ENCODE measurements at regions not wholly inside any gene's neighbourhood (a gene's known extent, or its start where the extent isn't known, plus 50 kb on each side); places are given as distances from the start of the nearest gene placed in this dataset.

DNA sequence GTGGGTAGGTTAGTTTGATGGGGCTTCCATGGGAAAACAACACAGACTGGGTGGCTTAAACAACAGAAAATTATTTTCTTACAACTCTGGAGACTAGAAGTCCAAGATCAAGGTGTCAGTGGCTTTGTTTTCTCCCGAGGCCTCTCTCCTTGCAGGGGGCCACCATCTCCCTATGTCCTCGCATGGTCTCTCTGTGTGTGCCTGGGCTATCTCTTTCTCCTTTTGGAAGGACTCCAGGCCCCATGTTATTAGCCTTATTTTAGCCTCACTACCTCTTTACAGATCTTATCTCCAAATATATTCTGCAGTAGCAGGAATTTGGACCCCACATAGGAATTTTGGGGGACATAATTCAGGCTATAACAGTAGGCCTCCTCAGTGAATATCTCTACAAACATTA lies 372.7 kb upstream of the FAT3 start:
- no peak for DNase-seq

DNA sequence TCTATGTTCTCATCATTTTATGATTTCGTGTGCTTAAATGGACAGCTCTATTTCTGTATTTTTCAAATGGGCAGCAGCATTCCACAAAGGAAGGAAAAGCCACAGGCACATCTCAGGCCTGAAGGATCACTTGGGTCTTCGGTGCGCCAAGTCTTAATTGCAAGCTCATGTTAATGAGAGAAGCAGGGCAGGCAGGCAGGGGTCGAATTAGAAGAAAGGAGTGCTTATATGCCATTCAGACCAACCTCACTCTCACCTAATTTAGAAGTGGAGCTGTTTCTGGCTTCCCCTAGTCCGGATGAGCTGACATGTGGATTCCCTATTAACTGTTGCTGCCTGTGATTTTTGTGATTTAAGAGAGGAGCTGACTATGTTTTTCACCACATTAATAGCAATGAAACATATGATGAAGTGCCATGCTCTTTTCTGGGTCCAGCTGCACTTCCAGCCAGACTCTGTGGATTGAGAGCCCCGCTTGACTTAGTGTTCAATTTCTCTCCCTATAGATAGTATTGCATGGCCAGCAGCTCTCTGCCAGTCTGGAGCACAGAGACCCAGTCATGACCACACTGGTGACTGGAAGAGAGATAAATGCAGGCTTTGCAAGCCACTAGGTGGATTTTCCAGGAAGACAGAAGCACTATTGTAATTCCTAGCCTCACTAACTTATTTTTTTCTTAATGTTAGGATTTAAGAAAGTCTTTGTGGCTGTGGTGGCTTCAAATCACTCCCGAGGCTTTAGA lies 373.9 kb upstream of the FAT3 start:
- no peak for DNase-seq

DNA sequence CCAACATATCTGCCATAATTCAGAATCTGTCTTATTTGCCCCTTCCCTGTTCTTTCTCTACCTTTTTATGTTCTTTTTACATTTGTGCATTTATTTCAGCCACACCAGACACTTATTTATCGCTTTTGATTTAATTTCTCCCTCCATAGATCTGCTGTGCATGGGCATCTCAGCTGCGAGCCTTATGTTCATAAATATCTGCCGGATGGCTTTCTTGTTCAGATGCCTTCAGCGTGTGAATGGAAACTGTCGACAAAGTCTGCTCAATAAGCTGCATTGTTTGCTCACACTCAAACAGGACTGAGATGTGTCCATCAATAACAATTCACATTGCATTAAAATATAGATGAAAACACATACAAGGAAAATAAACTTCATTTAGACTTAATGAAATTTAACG lies 374.6 kb upstream of the FAT3 start:
- DNase-seq: no peak

DNA sequence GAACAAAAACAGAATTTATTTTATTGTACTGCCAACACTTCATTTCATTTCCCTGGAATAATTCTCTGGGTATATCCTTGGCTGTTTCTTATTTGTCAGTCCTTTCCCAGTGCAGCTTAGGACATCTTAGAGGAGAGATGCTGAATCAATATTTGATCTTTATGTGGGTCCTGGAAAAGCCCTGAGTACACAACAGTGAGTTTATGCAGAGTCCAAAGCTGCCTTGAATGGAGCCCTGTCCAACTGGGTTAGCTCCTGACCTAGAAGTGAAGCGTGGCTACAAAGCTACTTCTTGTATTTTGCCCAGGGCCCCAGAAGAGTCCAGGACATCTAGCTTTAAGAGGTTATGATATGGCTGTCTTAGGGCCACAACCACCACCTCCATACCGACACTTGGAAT lies 378.0 kb upstream of the FAT3 start:
- DNase-seq: no peak

DNA sequence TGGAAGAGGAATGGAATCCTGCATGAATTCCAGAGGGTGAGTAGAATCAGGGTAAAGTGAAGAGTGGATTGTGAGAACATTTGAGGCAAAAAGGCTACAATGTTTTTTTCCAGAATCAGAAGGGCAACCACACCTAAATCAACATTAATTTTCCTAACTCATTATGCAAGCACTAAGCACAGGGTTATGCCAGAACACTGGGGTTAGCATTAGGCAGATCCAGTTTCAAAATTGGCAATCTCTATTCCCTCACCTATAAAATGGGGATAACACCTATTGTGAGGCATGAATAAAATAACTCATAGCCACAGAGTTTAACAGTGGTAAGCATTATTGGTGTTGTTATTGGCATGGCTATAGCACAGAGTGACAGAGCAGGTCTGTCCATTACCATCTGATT lies 378.6 kb upstream of the FAT3 start:
- DNase-seq: no peak

DNA sequence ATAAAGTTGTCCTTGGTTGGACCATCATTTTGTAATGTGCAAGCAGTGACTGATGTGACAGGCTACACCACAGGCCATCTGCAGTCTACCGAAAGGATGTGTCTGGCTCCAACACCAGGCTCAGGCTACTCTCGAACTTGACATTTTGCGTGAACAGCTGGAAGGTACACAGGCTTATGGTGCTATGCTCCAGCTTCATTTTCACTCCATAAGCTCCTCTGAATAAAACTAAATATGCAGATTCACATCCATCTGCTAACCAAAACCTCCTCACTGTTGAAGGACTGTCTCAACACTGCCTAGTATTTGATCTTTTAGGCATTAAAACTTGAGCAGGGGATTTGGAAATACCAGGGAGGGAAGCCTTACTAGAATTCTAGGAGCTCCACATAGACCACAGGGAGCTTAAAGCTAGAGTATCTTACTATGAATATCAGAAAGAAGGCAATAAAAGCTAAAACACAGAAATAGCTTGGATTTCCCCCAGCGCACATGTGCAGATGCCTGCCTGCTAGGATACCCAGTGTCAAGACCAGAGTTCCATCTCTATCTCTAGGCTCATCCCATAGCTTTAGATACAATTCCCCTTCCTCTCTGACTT lies 383.9 kb upstream of the FAT3 start:
- no peak for DNase-seq

DNA sequence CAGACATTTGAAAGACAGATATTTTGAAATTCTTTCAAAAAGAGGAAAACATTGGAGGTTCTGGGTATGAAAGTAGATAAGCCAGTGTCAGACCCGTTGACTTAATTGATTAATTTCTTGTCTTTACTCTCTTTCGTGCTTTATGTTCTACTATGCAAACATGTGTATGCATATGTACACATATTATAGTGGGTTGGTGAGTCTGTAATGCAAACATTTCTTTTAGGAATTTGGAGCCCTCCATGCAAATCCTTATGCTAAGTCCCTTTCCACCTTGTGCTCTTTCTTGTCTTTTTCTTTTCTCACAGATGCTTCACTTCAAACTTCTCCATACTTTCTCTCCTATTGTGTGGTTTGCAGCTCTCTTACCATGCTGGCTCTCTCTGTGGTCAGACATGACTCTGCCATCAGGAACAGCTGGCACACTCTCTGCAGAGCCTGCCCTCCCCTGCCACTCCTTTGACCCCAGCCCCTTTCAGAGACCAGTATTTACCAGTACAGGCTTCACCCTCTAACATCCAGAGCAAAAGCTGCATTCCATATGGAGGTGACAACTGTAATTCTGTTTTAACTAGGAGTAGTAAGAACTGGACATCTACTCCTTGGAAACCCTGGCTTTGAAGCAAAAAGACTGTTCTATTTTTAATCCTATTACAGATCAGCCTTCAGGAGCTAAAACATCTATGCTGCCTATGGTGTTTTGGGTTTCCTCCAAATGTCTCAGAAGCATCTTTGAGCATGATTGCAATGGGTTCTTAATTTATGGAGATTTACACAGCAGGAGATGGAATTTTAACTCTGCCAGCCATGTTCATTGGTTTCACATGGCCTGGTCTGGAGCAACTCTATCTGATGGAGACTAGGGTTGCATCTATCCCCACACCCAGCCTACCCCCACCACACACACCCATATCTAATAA lies 386.9 kb upstream of the FAT3 start:
- DNase-seq: no peak

DNA sequence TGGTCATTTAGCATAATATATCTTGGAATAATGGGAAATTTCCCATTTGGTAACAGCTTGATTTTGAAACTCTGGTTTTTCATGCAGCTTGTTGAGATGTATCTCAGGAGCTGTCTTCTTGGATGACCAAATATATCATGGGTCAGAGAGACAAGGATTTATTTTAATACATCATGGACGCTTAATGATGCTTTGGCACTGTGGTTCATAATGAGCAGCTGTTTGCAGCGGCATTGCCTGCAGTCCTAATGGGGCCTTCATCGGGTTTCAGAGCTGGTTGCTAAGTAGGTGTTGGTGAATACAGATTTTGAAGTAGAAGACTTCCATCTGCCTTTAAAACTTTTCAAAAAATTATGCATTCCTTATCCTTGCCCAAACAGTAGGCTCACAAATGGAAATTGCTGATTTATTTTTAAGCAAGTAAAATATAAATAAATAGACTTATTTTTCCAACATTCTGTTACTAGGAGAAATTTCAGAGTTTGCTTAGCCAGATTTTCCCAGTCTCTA lies 389.5 kb upstream of the FAT3 start:
- no peak for DNase-seq

DNA sequence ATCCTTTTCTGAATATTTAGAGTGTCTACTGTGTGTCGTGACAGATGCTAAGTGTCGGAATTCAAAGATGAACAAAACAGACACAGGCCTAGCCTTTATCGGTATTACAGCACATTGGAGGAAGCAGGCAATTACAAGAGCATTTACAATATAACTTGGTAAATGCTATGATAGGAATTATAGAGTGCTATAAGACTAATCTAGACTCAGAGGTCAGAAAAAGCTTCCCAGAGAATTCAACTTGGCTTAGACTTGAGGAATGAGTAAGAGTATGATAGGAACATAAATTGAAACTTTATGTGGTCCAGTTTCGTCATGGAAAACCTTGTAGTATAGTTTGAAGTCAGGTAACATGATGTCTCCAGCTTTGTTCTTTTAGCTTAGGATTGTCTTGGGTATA lies 395.7 kb upstream of the FAT3 start:
- no peak for DNase-seq

DNA sequence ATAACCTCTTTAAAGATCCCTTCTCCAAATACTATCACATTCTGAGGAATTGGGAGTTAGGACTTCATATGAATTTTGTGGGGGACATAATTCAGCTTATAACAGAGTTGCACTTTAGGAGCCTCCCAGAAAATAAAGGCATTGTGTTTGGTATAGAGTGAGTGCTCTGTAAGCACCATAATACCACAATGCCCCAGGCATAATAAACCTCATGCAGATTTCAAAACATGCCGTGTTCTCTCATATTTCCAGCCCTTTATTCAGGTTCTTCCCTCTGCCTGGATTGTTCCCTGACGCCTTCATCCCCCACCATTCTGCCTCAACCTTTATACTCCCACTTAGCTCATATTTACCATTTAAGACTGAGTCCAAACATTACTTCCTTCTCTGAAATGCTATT lies 398.8 kb upstream of the FAT3 start:
- no peak for DNase-seq

DNA sequence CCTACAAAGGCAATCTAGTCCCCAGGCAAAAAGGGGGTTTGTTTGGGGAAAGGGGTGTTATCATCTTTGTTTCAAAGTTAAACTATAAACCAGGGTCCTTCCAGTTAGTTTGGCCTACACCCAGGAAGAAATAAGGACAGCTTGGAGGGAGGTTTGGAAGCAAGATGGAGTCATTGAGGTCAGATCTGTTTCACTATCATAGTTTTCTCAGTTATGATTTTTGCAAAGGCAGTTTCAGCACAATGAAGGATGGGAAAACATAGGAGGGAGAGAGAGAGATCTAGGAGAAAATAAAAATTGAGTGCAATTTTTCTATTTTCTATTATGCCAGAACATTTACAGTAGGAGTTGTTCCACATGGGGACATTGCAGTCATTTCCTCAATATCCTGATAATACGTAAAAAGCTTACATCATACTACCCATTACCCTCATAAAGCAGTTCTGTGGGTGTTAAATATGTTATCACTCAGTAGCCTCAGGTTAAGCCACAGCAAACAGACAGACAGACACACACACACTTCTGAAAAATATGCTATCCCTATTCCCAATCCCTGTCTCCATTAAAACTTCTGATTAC lies 401.3 kb upstream of the FAT3 start:
- no peak for DNase-seq

DNA sequence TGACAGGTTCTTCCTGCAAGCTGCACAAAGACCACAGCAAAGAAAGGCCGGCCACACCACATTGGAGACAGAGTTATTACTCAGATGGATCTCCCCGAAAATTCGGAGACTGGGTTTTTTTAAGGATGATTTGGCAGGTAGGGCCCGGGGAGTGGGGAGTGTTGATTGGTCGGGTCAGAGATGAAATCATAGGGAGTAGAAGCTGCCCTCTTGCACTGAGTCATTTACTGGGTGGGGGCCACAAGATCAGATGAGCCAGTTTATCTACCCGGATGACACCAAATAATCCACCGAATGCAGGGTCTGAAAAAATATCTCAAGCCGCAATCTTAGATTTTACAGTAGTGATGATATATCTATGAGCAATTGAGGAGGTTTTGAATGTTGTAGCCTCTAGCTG lies 401.8 kb upstream of the FAT3 start:
- no peak for DNase-seq

DNA sequence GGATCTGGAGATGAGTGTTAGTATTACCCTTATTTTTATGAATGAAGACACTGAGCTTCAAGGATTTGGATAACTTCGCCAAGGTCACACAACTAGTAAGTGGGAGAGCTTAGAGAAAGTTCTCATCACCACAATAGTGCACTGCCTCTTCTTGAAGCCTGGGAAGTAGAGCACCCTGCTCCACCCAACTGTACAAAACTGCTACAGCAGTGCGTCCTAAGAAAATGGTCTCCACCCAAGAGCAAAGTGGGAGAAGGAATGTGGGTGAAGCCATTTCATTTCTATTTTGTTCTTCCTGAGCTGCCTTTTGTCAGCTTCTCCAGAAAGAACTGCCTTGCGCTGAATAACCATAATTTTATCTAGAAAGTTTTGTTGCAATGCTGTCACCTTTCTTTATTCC lies 403.9 kb upstream of the FAT3 start:
- DNase-seq: no peak

DNA sequence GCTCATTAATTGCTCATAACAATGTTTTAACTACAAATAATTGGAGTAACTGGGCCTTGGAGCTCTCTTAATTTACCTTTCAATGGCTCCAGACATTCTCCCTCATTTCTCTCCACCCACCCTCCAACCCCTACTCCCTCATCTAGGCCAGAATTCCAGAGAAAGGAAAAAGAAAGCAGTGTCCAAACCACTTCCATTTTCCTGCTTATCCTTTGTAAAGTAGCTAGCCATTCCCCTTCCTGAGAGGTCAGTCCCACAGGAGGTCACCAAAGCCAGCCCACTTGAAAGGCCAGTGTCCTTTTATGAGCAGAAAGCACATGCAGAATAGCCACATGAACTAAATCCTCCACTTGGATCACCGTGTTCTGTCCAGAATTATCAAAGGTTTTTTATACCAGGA lies 404.8 kb upstream of the FAT3 start:
- DNase-seq: no peak

DNA sequence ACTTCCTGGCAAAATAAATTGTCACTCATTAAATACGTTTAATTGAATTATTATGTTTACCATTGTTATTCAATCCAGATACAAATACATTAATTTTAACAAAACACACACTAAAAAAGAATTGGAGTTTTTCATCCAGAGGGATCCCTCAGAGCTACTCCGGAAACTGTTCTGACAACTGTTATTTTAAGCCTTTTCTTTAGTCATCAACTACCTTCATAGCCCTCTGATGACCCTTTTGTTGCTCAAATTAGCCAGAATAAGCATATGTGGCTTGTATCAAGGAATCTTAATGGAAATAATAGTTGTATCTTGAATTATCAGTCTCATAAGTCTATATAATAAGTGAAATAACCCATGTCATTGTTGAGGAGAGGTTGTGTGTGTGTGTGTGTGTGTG lies 405.4 kb upstream of the FAT3 start:
- DNase-seq: no peak

DNA sequence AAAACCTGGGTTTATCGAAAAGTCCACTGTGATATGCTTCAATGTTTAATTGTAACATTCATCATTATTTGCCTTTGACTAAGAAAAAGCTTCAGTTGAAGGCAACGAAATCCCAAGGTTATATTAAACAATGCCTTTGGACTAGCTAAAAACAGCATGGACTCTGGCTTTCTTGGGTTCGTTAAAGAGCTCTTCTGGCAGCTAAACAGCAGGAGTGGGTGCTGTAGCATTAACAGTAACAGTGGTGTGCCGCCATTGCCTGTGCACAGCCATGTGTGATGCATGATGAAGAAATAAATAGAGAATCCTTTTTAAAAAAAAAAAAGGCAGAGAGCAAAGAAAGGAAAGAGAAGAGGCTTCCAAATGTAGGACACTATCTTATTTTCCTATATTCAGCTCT lies 406.6 kb upstream of the FAT3 start:
- DNase-seq: no peak

DNA sequence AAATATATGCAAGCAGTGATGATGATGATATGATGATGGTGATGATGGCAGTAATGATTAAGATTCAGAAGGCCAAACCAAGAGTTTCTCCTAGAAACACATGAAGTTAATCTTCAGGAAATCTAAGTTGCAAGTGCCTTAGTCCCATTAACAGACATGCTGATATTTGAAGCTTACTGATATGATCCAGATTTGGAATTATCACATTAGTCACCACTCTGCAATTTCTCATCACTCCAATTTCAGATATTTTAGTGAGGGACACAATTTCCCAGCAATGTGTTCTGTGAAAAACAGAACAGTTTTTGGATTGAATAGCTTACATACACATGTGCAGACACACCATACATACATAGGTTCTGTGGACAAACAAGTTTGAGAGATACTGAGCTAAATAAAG lies 411.4 kb upstream of the FAT3 start:
- DNase-seq: no peak

DNA sequence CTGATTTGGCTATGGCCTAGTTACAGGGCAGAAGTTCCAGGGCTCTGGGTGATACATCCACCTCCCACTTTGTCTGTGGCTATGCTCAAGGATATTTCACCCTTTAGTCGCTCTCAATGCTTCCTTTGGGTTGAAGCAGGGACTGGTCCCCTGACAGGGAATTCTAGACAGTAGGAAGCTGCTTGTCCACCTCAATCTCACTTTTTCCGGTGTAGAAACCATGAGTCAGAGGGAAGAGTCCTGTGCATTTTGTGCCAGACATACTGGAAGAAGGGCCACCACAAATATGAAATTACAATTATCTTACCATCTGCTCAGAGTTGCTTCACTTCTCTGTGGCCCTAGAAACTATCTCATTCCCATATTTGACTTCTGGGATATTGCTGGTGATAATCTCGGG lies 413.7 kb upstream of the FAT3 start:
- DNase-seq: no peak

DNA sequence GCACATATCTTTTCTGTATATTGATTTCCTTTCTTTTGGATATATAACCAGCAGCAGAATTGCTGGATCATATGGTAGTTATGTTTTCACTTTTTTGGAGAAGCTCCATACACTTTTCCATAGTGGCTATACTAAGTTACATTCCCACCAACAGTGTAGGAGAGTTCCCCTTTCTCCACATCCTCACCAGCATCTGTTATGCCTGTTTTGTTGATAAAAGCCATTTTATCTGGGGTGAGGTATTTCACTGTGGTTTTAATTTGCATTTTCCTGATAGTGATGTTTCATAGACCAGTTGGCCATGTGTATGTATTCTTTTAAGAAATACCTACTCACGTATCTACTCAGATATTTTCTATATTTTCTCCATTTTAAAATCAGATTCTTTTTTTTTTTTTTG lies 419.3 kb upstream of the FAT3 start:
- no peak for DNase-seq

DNA sequence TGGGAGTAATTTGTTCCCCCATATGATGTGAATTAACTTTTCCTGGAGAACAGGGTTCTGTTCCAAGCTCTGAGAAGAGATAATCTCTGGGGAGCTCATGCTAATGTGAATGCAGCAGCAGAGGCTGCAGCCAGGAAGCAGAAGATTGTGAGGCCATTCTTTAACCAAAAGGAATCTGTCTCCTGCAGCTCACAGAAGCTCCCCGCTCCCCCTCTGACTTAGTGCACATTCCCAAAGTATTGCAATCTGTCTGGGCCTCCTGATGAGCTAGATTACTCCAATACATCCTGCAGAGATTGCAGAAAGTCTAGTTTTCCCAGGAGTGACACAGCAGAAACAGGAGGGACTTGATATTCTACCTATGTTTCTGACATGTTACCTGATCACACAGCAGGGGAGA lies 420.6 kb upstream of the FAT3 start:
- no peak for DNase-seq

DNA sequence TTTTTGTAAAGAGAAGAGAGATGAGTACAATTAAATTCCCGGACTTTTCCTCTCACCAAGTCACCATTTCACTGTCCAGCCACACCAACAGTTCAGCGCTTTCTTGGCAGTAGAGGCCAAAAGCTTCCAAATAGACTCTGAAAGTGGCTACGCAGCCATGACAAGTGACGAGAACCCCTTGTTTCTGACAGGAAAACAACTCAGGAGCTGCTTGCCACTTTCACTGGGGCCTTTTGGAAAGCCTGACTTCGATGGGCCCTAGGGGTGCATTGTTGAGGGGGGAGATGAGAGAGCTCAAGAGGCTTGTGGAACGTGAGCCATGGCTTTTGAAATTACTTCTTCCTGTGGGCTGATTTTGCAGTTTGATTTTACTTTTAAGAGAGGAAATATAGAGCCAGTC lies 422.1 kb upstream of the FAT3 start:
- no peak for DNase-seq

DNA sequence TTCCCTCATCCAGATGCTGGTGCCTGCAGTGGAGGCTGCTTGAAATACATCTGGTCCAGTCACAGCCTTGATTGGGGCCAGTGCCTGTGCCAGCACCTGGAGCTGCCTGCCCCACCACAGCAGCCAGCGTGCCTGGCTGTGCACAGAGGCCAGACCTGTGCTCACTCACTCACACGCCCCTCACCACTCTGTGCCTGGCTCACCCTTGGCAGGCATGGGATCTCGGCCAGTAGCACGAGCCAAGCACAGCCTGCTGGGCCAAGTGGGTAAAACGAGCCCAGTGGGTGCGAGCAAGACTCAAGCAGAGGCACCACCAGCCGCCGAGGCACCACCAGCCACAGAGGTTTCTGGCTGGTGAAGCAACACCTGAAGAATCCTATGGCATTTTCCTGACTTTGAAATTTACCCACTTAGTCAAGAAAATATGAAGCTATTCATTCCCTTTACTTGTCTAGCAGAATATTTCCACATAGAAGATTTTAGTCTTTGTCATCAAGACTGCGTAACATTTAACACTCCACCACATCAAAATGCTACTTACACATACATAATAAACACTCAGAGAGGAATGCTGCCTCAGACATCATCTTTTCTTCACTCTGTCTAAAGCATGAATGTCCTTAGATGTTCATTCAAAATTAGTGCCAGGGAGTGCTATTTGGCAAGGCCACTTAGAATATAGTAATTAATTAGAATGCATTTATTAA lies 424.3 kb upstream of the FAT3 start:
- DNase-seq: no peak

DNA sequence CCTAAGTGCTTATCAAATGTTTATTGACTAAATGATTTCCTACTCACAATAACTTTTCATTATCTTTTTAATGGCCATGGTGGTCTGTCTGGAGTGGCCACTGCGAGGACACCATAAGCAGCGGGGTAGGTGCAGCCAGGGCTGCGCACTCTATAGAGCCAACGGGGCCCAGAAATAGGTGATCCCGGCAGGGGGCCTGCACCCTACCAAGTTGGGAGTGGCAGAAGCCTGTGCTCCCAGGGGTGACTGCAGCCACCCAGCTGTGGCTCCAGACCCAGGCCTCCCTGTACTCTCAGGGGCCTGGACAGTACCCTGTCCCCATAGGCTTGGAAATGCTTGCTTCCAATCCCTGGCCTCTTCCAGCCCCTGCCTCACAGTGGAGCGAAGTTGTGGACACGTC lies 426.4 kb upstream of the FAT3 start:
- DNase-seq: no peak
